ENCODE measurements at regions not wholly inside any gene's neighbourhood (a gene's known extent, or its start where the extent isn't known, plus 50 kb on each side); places are given as distances from the start of the nearest gene placed in this dataset.

GRCh38 chrX:27924718-27925117, 56.5 kb downstream of the DCAF8L1 start:
- no peak for DNase-seq (ENCODE audit: low read depth)
- H3K4me1 ChIP-seq (ENCODE audit: control insufficient read depth, insufficient read depth, low read length) = no peaks in the 10 kb centered on the region
- no peaks in the 10 kb centered on the region for H3K9me3 ChIP-seq (ENCODE audit: control insufficient read depth, low read length)
- no peak overlapping the region for H3K9ac ChIP-seq (ENCODE audit: low read length)
- no peaks in the 10 kb centered on the region for H3K27me3 ChIP-seq (replicated peaks; ENCODE audit: control insufficient read depth, insufficient read depth, low read length)
- H3K4me3 ChIP-seq (ENCODE audit: low read length) = no peak overlapping the region
- H3K36me3 ChIP-seq (ENCODE audit: control insufficient read depth, insufficient read depth, low read length, severe bottlenecking) = no peaks in the 10 kb centered on the region

- H3K9me3 ChIP-seq (ENCODE audit: control insufficient read depth, low read length) = no peaks in the 10 kb centered on the region
- H3K4me3 ChIP-seq (ENCODE audit: low read length) = no peak overlapping the region
- H3K36me3 ChIP-seq (ENCODE audit: control insufficient read depth, insufficient read depth, low read length, severe bottlenecking) = no peaks in the 10 kb centered on the region
- no peak for DNase-seq (ENCODE audit: low read depth)
- H3K4me1 ChIP-seq (ENCODE audit: control insufficient read depth, insufficient read depth, low read length) = no peaks in the 10 kb centered on the region
- no peak overlapping the region for H3K9ac ChIP-seq (ENCODE audit: low read length)
- no peaks in the 10 kb centered on the region for H3K27me3 ChIP-seq (replicated peaks; ENCODE audit: control insufficient read depth, insufficient read depth, low read length)
These were observed 57.0 kb downstream of the DCAF8L1 start for GRCh38 chrX:27924261-27924660.

GRCh38 chrX:27918799-27919198, 62.5 kb downstream of the DCAF8L1 start:
- Histone ChIP-seq H3K9me3 (ENCODE audit: control insufficient read depth, low read length) (no peaks in the 10 kb centered on the region), H3K4me3 (ENCODE audit: low read length) (no peak overlapping the region), H3K36me3 (ENCODE audit: control insufficient read depth, insufficient read depth, low read length, severe bottlenecking) (no peaks in the 10 kb centered on the region), H3K4me1 (ENCODE audit: control insufficient read depth, insufficient read depth, low read length) (no peaks in the 10 kb centered on the region), H3K9ac (ENCODE audit: low read length) (no peak overlapping the region), H3K27me3 (replicated peaks; ENCODE audit: control insufficient read depth, insufficient read depth, low read length) (no peaks in the 10 kb centered on the region)
- peak; percentile 7 for DNase-seq (ENCODE audit: low read depth)

- no peak for DNase-seq (ENCODE audit: low read depth)
- H3K4me1 ChIP-seq (ENCODE audit: control insufficient read depth, insufficient read depth, low read length) = no peaks in the 10 kb centered on the region
- H3K9ac ChIP-seq (ENCODE audit: low read length) = no peak overlapping the region
These were observed 63.3 kb downstream of the DCAF8L1 start for GRCh38 chrX:27917713-27918500.

GRCh38 chrX:27915617-27916016, 65.6 kb downstream of the DCAF8L1 start:
- no peaks in the 10 kb centered on the region for H3K9me3 ChIP-seq (ENCODE audit: control insufficient read depth, low read length)
- H3K27me3 ChIP-seq (replicated peaks; ENCODE audit: control insufficient read depth, insufficient read depth, low read length) = no peaks in the 10 kb centered on the region
- no peak for DNase-seq (ENCODE audit: low read depth)
- H3K4me3 ChIP-seq (ENCODE audit: low read length) = no peak overlapping the region
- no peaks in the 10 kb centered on the region for H3K4me1 ChIP-seq (ENCODE audit: control insufficient read depth, insufficient read depth, low read length)
- no peak overlapping the region for H3K9ac ChIP-seq (ENCODE audit: low read length)
- H3K36me3 ChIP-seq (ENCODE audit: control insufficient read depth, insufficient read depth, low read length, severe bottlenecking) = no peaks in the 10 kb centered on the region

More at GRCh38 chrX:27917713-27918500, 63.3 kb downstream of the DCAF8L1 start:
- Histone ChIP-seq H3K27me3 (replicated peaks; ENCODE audit: control insufficient read depth, insufficient read depth, low read length) (no peaks in the 10 kb centered on the region), H3K9me3 (ENCODE audit: control insufficient read depth, low read length) (no peaks in the 10 kb centered on the region), H3K36me3 (ENCODE audit: control insufficient read depth, insufficient read depth, low read length, severe bottlenecking) (no peaks in the 10 kb centered on the region), H3K4me3 (ENCODE audit: low read length) (no peak overlapping the region)

- DNase-seq (ENCODE audit: low read depth) = no peak
- no peak overlapping the region for H3K9ac ChIP-seq (ENCODE audit: low read length)
These were observed 70.8 kb downstream of the DCAF8L1 start for GRCh38 chrX:27910412-27910811.

GRCh38 chrX:27903960-27904359, 77.3 kb downstream of the DCAF8L1 start:
- Histone ChIP-seq H3K27me3 (replicated peaks; ENCODE audit: control insufficient read depth, insufficient read depth, low read length) (no peaks in the 10 kb centered on the region), H3K9ac (ENCODE audit: low read length) (no peak overlapping the region), H3K9me3 (ENCODE audit: control insufficient read depth, low read length) (no peaks in the 10 kb centered on the region), H3K4me3 (ENCODE audit: low read length) (no peak overlapping the region), H3K4me1 (ENCODE audit: control insufficient read depth, insufficient read depth, low read length) (no peaks in the 10 kb centered on the region), H3K36me3 (ENCODE audit: control insufficient read depth, insufficient read depth, low read length, severe bottlenecking) (no peaks in the 10 kb centered on the region)
- no peak for DNase-seq (ENCODE audit: low read depth)

More at GRCh38 chrX:27910412-27910811, 70.8 kb downstream of the DCAF8L1 start:
- no peaks in the 10 kb centered on the region for H3K9me3 ChIP-seq (ENCODE audit: control insufficient read depth, low read length)
- no peaks in the 10 kb centered on the region for H3K4me1 ChIP-seq (ENCODE audit: control insufficient read depth, insufficient read depth, low read length)
- H3K36me3 ChIP-seq (ENCODE audit: control insufficient read depth, insufficient read depth, low read length, severe bottlenecking) = no peaks in the 10 kb centered on the region
- no peaks in the 10 kb centered on the region for H3K27me3 ChIP-seq (replicated peaks; ENCODE audit: control insufficient read depth, insufficient read depth, low read length)
- H3K4me3 ChIP-seq (ENCODE audit: low read length) = no peak overlapping the region

- Histone ChIP-seq H3K27me3 (replicated peaks; ENCODE audit: control insufficient read depth, insufficient read depth, low read length) (no peaks in the 10 kb centered on the region), H3K4me3 (ENCODE audit: low read length) (no peak overlapping the region), H3K4me1 (ENCODE audit: control insufficient read depth, insufficient read depth, low read length) (no peaks in the 10 kb centered on the region), H3K36me3 (ENCODE audit: control insufficient read depth, insufficient read depth, low read length, severe bottlenecking) (no peaks in the 10 kb centered on the region), H3K9ac (ENCODE audit: low read length) (no peak overlapping the region), H3K9me3 (ENCODE audit: control insufficient read depth, low read length) (peaks cover 3% of the 10 kb centered on the region)
- DNase-seq (ENCODE audit: low read depth) = no peak
These were observed 86.1 kb downstream of the MAGEB10 start for GRCh38 chrX:27893871-27894270.

GRCh38 chrX:27893211-27893610, 85.4 kb downstream of the MAGEB10 start:
- H3K4me3 ChIP-seq (ENCODE audit: low read length) = no peak overlapping the region
- DNase-seq (ENCODE audit: low read depth) = no peak
- peaks cover 3% of the 10 kb centered on the region for H3K9me3 ChIP-seq (ENCODE audit: control insufficient read depth, low read length)
- H3K36me3 ChIP-seq (ENCODE audit: control insufficient read depth, insufficient read depth, low read length, severe bottlenecking) = no peaks in the 10 kb centered on the region
- no peak overlapping the region for H3K9ac ChIP-seq (ENCODE audit: low read length)
- H3K27me3 ChIP-seq (replicated peaks; ENCODE audit: control insufficient read depth, insufficient read depth, low read length) = no peaks in the 10 kb centered on the region
- H3K4me1 ChIP-seq (ENCODE audit: control insufficient read depth, insufficient read depth, low read length) = no peaks in the 10 kb centered on the region

GRCh38 chrX:27890611-27891010, 82.8 kb downstream of the MAGEB10 start:
- DNase-seq (ENCODE audit: low read depth) = peak; percentile 59

GRCh38 chrX:27889878-27890277, 82.1 kb downstream of the MAGEB10 start:
- peak; percentile 1 for DNase-seq (ENCODE audit: low read depth)

More at GRCh38 chrX:27890611-27891010, 82.8 kb downstream of the MAGEB10 start:
- H3K9ac ChIP-seq (ENCODE audit: low read length) = no peak overlapping the region
- H3K36me3 ChIP-seq (ENCODE audit: control insufficient read depth, insufficient read depth, low read length, severe bottlenecking) = no peaks in the 10 kb centered on the region
- H3K9me3 ChIP-seq (ENCODE audit: control insufficient read depth, low read length) = no peaks in the 10 kb centered on the region
- no peak overlapping the region for H3K4me3 ChIP-seq (ENCODE audit: low read length)
- no peaks in the 10 kb centered on the region for H3K27me3 ChIP-seq (replicated peaks; ENCODE audit: control insufficient read depth, insufficient read depth, low read length)
- no peaks in the 10 kb centered on the region for H3K4me1 ChIP-seq (ENCODE audit: control insufficient read depth, insufficient read depth, low read length)

GRCh38 chrX:27884654-27885053, 76.9 kb downstream of the MAGEB10 start:
- DNase-seq (ENCODE audit: low read depth) = no peak
- Histone ChIP-seq H3K36me3 (ENCODE audit: control insufficient read depth, insufficient read depth, low read length, severe bottlenecking) (no peaks in the 10 kb centered on the region), H3K27me3 (replicated peaks; ENCODE audit: control insufficient read depth, insufficient read depth, low read length) (peaks cover 6% of the 10 kb centered on the region), H3K4me1 (ENCODE audit: control insufficient read depth, insufficient read depth, low read length) (no peaks in the 10 kb centered on the region), H3K9me3 (ENCODE audit: control insufficient read depth, low read length) (no peaks in the 10 kb centered on the region), H3K4me3 (ENCODE audit: low read length) (no peak overlapping the region), H3K9ac (ENCODE audit: low read length) (no peak overlapping the region)

More at GRCh38 chrX:27889878-27890277, 82.1 kb downstream of the MAGEB10 start:
- H3K4me3 ChIP-seq (ENCODE audit: low read length) = no peak overlapping the region
- H3K9ac ChIP-seq (ENCODE audit: low read length) = no peak overlapping the region
- no peaks in the 10 kb centered on the region for H3K27me3 ChIP-seq (replicated peaks; ENCODE audit: control insufficient read depth, insufficient read depth, low read length)
- no peaks in the 10 kb centered on the region for H3K36me3 ChIP-seq (ENCODE audit: control insufficient read depth, insufficient read depth, low read length, severe bottlenecking)
- no peaks in the 10 kb centered on the region for H3K4me1 ChIP-seq (ENCODE audit: control insufficient read depth, insufficient read depth, low read length)
- no peaks in the 10 kb centered on the region for H3K9me3 ChIP-seq (ENCODE audit: control insufficient read depth, low read length)
